Calu3 (cell line): ENCODE measurements at regions not wholly inside any gene's neighbourhood (a gene's known extent, or its start where the extent isn't known, plus 50 kb on each side); places are given as distances from the start of the nearest gene placed in this dataset.
"Not testable (repeated sequence)": the region's sequence is repeated elsewhere in the genome, so short reads cannot be mapped to it uniquely, and the experiment has no call there.

Source experiments
- BruUV-seq: library from RNA; stranded (reverse); fragments of 400-500 nt; replicated peaks from 2 replicates; lab custom pipeline; 2021; lab: Mats Ljungman, UMichigan
- CTCF ChIA-PET: fragments of 300-600 bp; sonication (Branson Sonifier 250); formaldehyde crosslinking; loops from one replicate; lab custom pipeline; 2022; ENCODE audit warnings: antibody characterized with exemption; lab: Charles Lee
- DNase-seq: peaks from one replicate; pipeline ENCODE4 v3.0.0; 2022
- H3K27ac Mint-ChIP-seq: one replicate; pipeline ENCODE4 v1.8.0; 2022; ENCODE audit warnings: mixed read lengths; ENCODE audit not compliant: unreplicated experiment
- H3K27me3 Mint-ChIP-seq: one replicate; pipeline ENCODE4 v1.8.0; 2022; ENCODE audit warnings: mixed read lengths; ENCODE audit not compliant: unreplicated experiment
- H3K36me3 Mint-ChIP-seq: one replicate; pipeline ENCODE4 v1.8.0; 2022; ENCODE audit warnings: mild to moderate bottlenecking, moderate library complexity, mixed read lengths; ENCODE audit not compliant: insufficient read depth, unreplicated experiment
- H3K4me1 Mint-ChIP-seq: one replicate; pipeline ENCODE4 v1.8.0; 2022; ENCODE audit warnings: mild to moderate bottlenecking, low read depth, mixed read lengths; ENCODE audit not compliant: unreplicated experiment
- H3K4me3 Mint-ChIP-seq: one replicate; pipeline ENCODE4 v1.8.0; 2022; ENCODE audit warnings: mild to moderate bottlenecking, low read depth, moderate library complexity, mixed read lengths; ENCODE audit not compliant: unreplicated experiment
- H3K9me3 Mint-ChIP-seq: one replicate; pipeline ENCODE4 v1.8.0; 2022; ENCODE audit warnings: low read depth, mixed read lengths; ENCODE audit not compliant: unreplicated experiment
- CTCF ChIP-seq: fragments of 200-600 bp; IDR thresholded peaks from one replicate; pipeline ENCODE4 v1.8.0; 2022; ENCODE audit warnings: antibody characterized with exemption; ENCODE audit not compliant: unreplicated experiment
- intact Hi-C: fragments of 100-400 bp; cut with micrococcal nuclease; formaldehyde crosslinking; loops from one replicate; pipeline ENCODE4 v1.10.0; 2022; ENCODE audit not compliant: unreplicated experiment

- TF ChIP-seq CTCF = no peak
- intact Hi-C loops = loop anchor here (10.0 kb wide), 1 partner anchor 105 kb away; no protein-coding TSS in a partner anchor
- BruUV-seq = no TSS peak
- no peak overlapping the region for H3K27ac Mint-ChIP-seq
- H3K4me1 Mint-ChIP-seq = no peaks in the 10 kb centered on the region
- H3K36me3 Mint-ChIP-seq = no peaks in the 10 kb centered on the region
- no peaks in the 10 kb centered on the region for H3K27me3 Mint-ChIP-seq
- H3K9me3 Mint-ChIP-seq = no peaks in the 10 kb centered on the region
- CTCF ChIA-PET = no interaction called here
- DNase-seq = no peak
- H3K4me3 Mint-ChIP-seq = no peak overlapping the region
These were observed 245.0 kb upstream of the RASGRP1 start for GRCh38 chr15:38809621-38810020.

- intact Hi-C loops = no loop called here
- Mint-ChIP-seq H3K9me3 (no peaks in the 10 kb centered on the region), H3K4me1 (no peaks in the 10 kb centered on the region), H3K27me3 (no peaks in the 10 kb centered on the region), H3K27ac (no peak overlapping the region), H3K4me3 (no peak overlapping the region), H3K36me3 (no peaks in the 10 kb centered on the region)
- CTCF ChIA-PET = no interaction called here
- BruUV-seq = no TSS peak
- no peak for TF ChIP-seq CTCF
- no peak for DNase-seq
These were observed 246.1 kb upstream of the RASGRP1 start for GRCh38 chr15:38810686-38811085.

GRCh38 chr15:38814254-38814653, 249.6 kb upstream of the RASGRP1 start:
- H3K27ac Mint-ChIP-seq, H3K4me3 Mint-ChIP-seq, DNase-seq, BruUV-seq, intact Hi-C loops, H3K9me3 Mint-ChIP-seq, H3K4me1 Mint-ChIP-seq, H3K27me3 Mint-ChIP-seq, CTCF ChIA-PET, H3K36me3 Mint-ChIP-seq: not testable (repeated sequence)

- H3K27ac Mint-ChIP-seq = no peak overlapping the region
- DNase-seq = no peak
- H3K36me3 Mint-ChIP-seq = no peaks in the 10 kb centered on the region
- intact Hi-C loops = loop anchor here (5.0 kb wide), 2 partner anchors 357 to 767 kb away; partner anchors contain the start of gene THBS1
- no peak overlapping the region for H3K4me3 Mint-ChIP-seq
- no peaks in the 10 kb centered on the region for H3K27me3 Mint-ChIP-seq
- H3K9me3 Mint-ChIP-seq = no peaks in the 10 kb centered on the region
- BruUV-seq = no TSS peak
- CTCF ChIA-PET = no interaction called here
- H3K4me1 Mint-ChIP-seq = no peaks in the 10 kb centered on the region
- no peak for TF ChIP-seq CTCF
These were observed 250.3 kb upstream of the RASGRP1 start for GRCh38 chr15:38814891-38815290.

GRCh38 chr15:38817427-38818156, 253.0 kb upstream of the RASGRP1 start:
- peak; percentile 89 for DNase-seq
- intact Hi-C loops = loop anchor here (2.0 to 5.0 kb wide), 3 partner anchors 173 to 765 kb away; partner anchors contain the start of gene THBS1
- Mint-ChIP-seq H3K9me3 (no peaks in the 10 kb centered on the region), H3K27ac (no peak overlapping the region), H3K36me3 (no peaks in the 10 kb centered on the region), H3K4me3 (no peak overlapping the region), H3K4me1 (no peaks in the 10 kb centered on the region), H3K27me3 (no peaks in the 10 kb centered on the region)
- CTCF ChIA-PET = interaction anchor here (0.9 kb wide), 1 partner anchor 970 kb away, joined by 3 read pairs; no protein-coding TSS in a partner anchor
- TF ChIP-seq CTCF = peak; percentile 69
- BruUV-seq = no TSS peak
